ENCODE measurements at regions not wholly inside any gene's neighbourhood (a gene's known extent, or its start where the extent isn't known, plus 50 kb on each side); places are given as distances from the start of the nearest gene placed in this dataset.
A peak's percentile ranks its signal among the peaks of the same experiment; 100 is the strongest.

GRCh38 chr11:15775797-15776196 is 580.5 kb downstream of the SOX6 start:
- Histone ChIP-seq H3K27ac (no peak overlapping the region), H3K36me3 (ENCODE audit: low read depth, missing control alignments) (no peaks in the 10 kb centered on the region), H3K9me3 (no peaks in the 10 kb centered on the region), H3K4me3 (no peak overlapping the region), H3K27me3 (no peaks in the 10 kb centered on the region), H3K4me1 (peaks cover 24% of the 10 kb centered on the region)
- 77 to 82% methylated on average over 2 of the region's 2 CpGs for WGBS, 2 donors
- no peak for DNase-seq
- TF ChIP-seq CTCF (IDR thresholded peaks at IDR 0.05) (no peak), POLR2A (IDR thresholded peaks at IDR 0.05) (no peak)
- intact Hi-C loops (cut with DNase I; ENCODE audit: low total_unique reads), result no loop called here

GRCh38 chr11:15776366-15776765 is 580.0 kb downstream of the SOX6 start:
- Histone ChIP-seq H3K4me1 (peaks cover 30% of the 10 kb centered on the region), H3K4me3 (no peak overlapping the region), H3K27ac (no peak overlapping the region), H3K9me3 (no peaks in the 10 kb centered on the region), H3K27me3 (no peaks in the 10 kb centered on the region), H3K36me3 (ENCODE audit: low read depth, missing control alignments) (no peaks in the 10 kb centered on the region)
- TF ChIP-seq POLR2A (IDR thresholded peaks at IDR 0.05), result no peak
- TF ChIP-seq CTCF (IDR thresholded peaks at IDR 0.05), result no peak
- no peak for DNase-seq
- 78 to 94% methylated on average over 1 of the region's 1 CpG for WGBS, 2 donors
- intact Hi-C loops (cut with DNase I; ENCODE audit: low total_unique reads), result no loop called here

GRCh38 chr11:15779518-15779917 is 576.8 kb downstream of the SOX6 start:
- 59 to 76% methylated on average over 2 of the region's 2 CpGs for WGBS, 2 donors
- no peak for DNase-seq
- H3K36me3 ChIP-seq (ENCODE audit: low read depth, missing control alignments), result no peaks in the 10 kb centered on the region
- H3K27ac ChIP-seq, result no peak overlapping the region
- peaks cover 24% of the 10 kb centered on the region for H3K4me1 ChIP-seq
- no peaks in the 10 kb centered on the region for H3K27me3 ChIP-seq
- no peaks in the 10 kb centered on the region for H3K9me3 ChIP-seq
- no peak overlapping the region for H3K4me3 ChIP-seq
- intact Hi-C loops (cut with DNase I; ENCODE audit: low total_unique reads), result no loop called here
- TF ChIP-seq POLR2A (IDR thresholded peaks at IDR 0.05), result no peak
- no peak for TF ChIP-seq CTCF (IDR thresholded peaks at IDR 0.05)

- Histone ChIP-seq H3K27me3 (no peaks in the 10 kb centered on the region), H3K4me1 (peaks cover 16% of the 10 kb centered on the region), H3K9me3 (no peaks in the 10 kb centered on the region), H3K27ac (no peak overlapping the region), H3K36me3 (ENCODE audit: low read depth, missing control alignments) (no peaks in the 10 kb centered on the region), H3K4me3 (no peak overlapping the region)
- no peak for DNase-seq
- intact Hi-C loops (cut with DNase I; ENCODE audit: low total_unique reads), result no loop called here
- TF ChIP-seq CTCF (IDR thresholded peaks at IDR 0.05), result no peak
- no peak for TF ChIP-seq POLR2A (IDR thresholded peaks at IDR 0.05)
- WGBS, 2 donors, result 77 to 82% methylated on average over 5 of the region's 5 CpGs
These were observed 576.0 kb downstream of the SOX6 start for GRCh38 chr11:15780382-15780781.

GRCh38 chr11:15780837-15781236 is 575.5 kb downstream of the SOX6 start:
- Histone ChIP-seq H3K36me3 (ENCODE audit: low read depth, missing control alignments) (no peaks in the 10 kb centered on the region), H3K4me1 (peaks cover 11% of the 10 kb centered on the region), H3K9me3 (no peaks in the 10 kb centered on the region), H3K27me3 (no peaks in the 10 kb centered on the region), H3K4me3 (no peak overlapping the region), H3K27ac (no peak overlapping the region)
- intact Hi-C loops (cut with DNase I; ENCODE audit: low total_unique reads), result no loop called here
- TF ChIP-seq CTCF (IDR thresholded peaks at IDR 0.05), result no peak
- 43 to 54% methylated on average over 2 of the region's 2 CpGs for WGBS, 2 donors
- peak; percentile 41 for DNase-seq
